ENCODE measurements at regions not wholly inside any gene's neighbourhood (a gene's known extent, or its start where the extent isn't known, plus 50 kb on each side); places are given as distances from the start of the nearest gene placed in this dataset.

GRCh38 chr12:59398164-59398563, 197.7 kb upstream of the SLC16A7 start:
- TF ChIP-seq CTCF (IDR thresholded peaks at IDR 0.05) (no peak), POLR2A (IDR thresholded peaks at IDR 0.05) (no peak), POLR2AphosphoS5 (IDR thresholded peaks at IDR 0.05) (no peak), EP300 (IDR thresholded peaks at IDR 0.05) (no peak)
